HAP-1 (cell line): ENCODE measurements at regions not wholly inside any gene's neighbourhood (a gene's known extent, or its start where the extent isn't known, plus 50 kb on each side); places are given as distances from the start of the nearest gene placed in this dataset.

Experiments
- DNase-seq, 2 experiments: peaks; one replicate each; pipeline ENCODE4 v3.0.0-alpha.2; 2016 to 2020; ENCODE audit warnings: low spot score in 2 of 2
- H3K27me3 ChIP-seq: fragments of 250-450 bp; sonication (Bioruptor Pico); 2 replicates; pipeline ENCODE4 v1.5.1; 2020; ENCODE audit warnings: low read depth, mild to moderate bottlenecking, moderate library complexity
- H3K36me3 ChIP-seq: fragments of 250-450 bp; sonication (Bioruptor Pico); replicated peaks from 2 replicates; pipeline ENCODE4 v1.5.1; 2020; ENCODE audit warnings: mild to moderate bottlenecking
- H3K4me1 ChIP-seq: fragments of 250-450 bp; sonication (Bioruptor Pico); 2 replicates; pipeline ENCODE4 v1.5.1; 2020; ENCODE audit warnings: mild to moderate bottlenecking
- H3K4me3 ChIP-seq: fragments of 250-450 bp; sonication (Bioruptor Pico); 2 replicates; pipeline ENCODE4 v1.5.1; 2020; ENCODE audit warnings: mild to moderate bottlenecking, moderate library complexity
- H3K9me3 ChIP-seq: fragments of 250-450 bp; sonication (Bioruptor Pico); 2 replicates; pipeline ENCODE4 v1.5.1; 2020; ENCODE audit warnings: mild to moderate bottlenecking, moderate library complexity
- in situ Hi-C: fragments of 300-500 bp; cut with MboI; formaldehyde crosslinking; loops from 3 replicates; pipeline ENCODE4 v1.14.3; 2020; ENCODE audit warnings: low sequenced_read_pairs, inconsistent platforms, mixed read lengths

DNA sequence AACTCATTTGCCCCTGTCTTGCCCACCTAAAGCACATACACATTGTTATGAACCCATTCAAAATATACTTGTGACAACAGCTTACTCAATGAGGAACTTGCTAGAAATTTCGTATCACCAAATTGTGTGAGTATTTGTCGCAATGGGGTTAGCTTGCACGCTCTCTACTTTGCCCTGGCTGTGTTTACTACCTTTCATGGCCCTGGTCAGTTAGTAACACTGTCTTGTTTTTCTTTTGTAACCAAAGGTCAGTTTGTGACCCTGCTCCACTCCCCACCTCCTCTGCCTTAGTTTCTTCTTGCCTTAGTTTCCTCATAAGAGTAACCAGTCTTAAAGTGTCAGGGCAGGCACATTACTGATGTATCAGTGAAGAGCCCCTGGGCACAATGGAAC is 205.8 kb upstream of the EEA1 start:
- no peaks in the 10 kb centered on the region for H3K27me3 ChIP-seq
- no peak for DNase-seq
- H3K4me3 ChIP-seq: no peak overlapping the region
- no peaks in the 10 kb centered on the region for H3K4me1 ChIP-seq
- in situ Hi-C loops: no loop called here
- H3K36me3 ChIP-seq: no peaks in the 10 kb centered on the region
- H3K9me3 ChIP-seq: no peaks in the 10 kb centered on the region

- Histone ChIP-seq H3K27me3 (no peaks in the 10 kb centered on the region), H3K4me1 (no peaks in the 10 kb centered on the region), H3K4me3 (no peak overlapping the region), H3K36me3 (no peaks in the 10 kb centered on the region), H3K9me3 (no peaks in the 10 kb centered on the region)
- no peak for DNase-seq
- in situ Hi-C loops: no loop called here
Observed at GRCh38 chr12:93135286-93136239, 206.5 kb upstream of the EEA1 start.

DNA sequence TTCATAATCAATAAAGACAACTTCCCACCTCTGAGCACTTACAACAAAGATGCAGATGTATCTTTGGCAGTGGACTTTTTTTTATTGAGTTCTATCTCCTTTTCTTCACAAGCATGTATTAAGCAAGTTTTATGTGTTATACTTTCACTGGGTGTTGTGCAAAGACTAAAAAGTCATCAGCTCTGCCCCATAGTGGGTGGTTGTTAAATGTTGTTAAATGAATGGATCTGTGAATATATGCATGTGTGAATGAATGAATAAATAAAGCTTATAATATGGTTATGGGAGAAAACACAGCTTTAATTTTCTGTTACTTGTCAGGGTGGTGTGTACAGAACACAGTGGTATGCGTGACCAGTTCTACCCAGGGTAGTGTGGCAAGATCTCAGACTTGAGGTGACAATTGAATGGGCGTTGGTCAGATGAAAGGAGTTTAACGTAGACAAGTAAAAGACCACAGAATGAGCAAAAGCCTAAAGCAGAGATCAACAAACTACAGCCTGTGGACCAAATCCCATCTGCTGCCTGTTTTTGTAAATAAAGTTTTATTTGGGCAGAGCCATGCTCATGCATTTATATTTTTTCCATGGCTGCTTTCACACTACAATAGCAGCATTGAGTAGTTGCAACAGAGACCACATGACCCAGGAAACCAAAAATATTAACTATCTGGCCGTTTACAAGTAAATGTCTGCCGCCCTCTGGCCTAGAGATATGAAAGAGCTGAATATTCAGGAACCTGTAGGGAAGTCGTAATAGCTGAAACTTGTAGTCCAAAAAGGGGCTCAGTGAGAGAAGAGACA is 207.4 kb upstream of the EEA1 start:
- in situ Hi-C loops: no loop called here
- no peak overlapping the region for H3K4me3 ChIP-seq

GRCh38 chr12:93137656-93138612 is 208.8 kb upstream of the EEA1 start:
- in situ Hi-C loops: no loop called here
- H3K36me3 ChIP-seq: no peaks in the 10 kb centered on the region
- H3K9me3 ChIP-seq: no peaks in the 10 kb centered on the region
- H3K4me1 ChIP-seq: no peaks in the 10 kb centered on the region
- no peak overlapping the region for H3K4me3 ChIP-seq
- no peaks in the 10 kb centered on the region for H3K27me3 ChIP-seq
- DNase-seq: no peak

More for the DNA sequence above, 207.4 kb upstream of the EEA1 start:
- DNase-seq: no peak
- no peaks in the 10 kb centered on the region for H3K4me1 ChIP-seq
- no peaks in the 10 kb centered on the region for H3K36me3 ChIP-seq
- H3K27me3 ChIP-seq: no peaks in the 10 kb centered on the region
- H3K9me3 ChIP-seq: no peaks in the 10 kb centered on the region

- no peaks in the 10 kb centered on the region for H3K9me3 ChIP-seq
- H3K4me1 ChIP-seq: peaks cover 4% of the 10 kb centered on the region
- H3K4me3 ChIP-seq: no peak overlapping the region
- H3K36me3 ChIP-seq: no peaks in the 10 kb centered on the region
- in situ Hi-C loops: no loop called here
- H3K27me3 ChIP-seq: no peaks in the 10 kb centered on the region
- no peak for DNase-seq
Observed at GRCh38 chr12:93139028-93139665, 210.1 kb upstream of the EEA1 start.

- Histone ChIP-seq H3K36me3 (no peaks in the 10 kb centered on the region), H3K27me3 (no peaks in the 10 kb centered on the region), H3K9me3 (no peaks in the 10 kb centered on the region), H3K4me3 (no peak overlapping the region), H3K4me1 (peaks cover 16% of the 10 kb centered on the region)
- in situ Hi-C loops: no loop called here
- no peak for DNase-seq
Observed at GRCh38 chr12:93140325-93140724, 211.2 kb upstream of the EEA1 start.

GRCh38 chr12:93140801-93141200 is 211.7 kb upstream of the EEA1 start:
- Histone ChIP-seq H3K4me3 (no peak overlapping the region), H3K4me1 (peaks cover 16% of the 10 kb centered on the region), H3K36me3 (no peaks in the 10 kb centered on the region), H3K9me3 (no peaks in the 10 kb centered on the region), H3K27me3 (no peaks in the 10 kb centered on the region)
- in situ Hi-C loops: no loop called here
- no peak for DNase-seq

DNA sequence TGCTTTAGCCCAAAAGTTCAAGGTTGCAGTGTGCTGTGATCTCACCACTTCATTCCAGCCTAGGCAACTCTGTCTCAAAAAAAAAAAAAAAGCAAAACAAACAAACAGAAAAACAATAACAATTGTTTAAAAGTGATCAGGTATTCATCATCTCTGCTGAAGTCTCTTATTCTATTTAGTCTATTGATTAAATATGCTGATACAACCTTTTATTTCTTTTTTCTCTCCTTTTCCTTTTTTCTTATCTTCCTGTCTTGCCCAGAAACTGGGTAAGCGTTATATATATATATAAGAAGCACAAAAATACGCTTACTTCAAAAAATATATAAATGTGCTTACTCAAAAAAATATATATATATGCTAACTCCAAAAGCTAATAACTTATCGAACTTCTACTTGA is 213.8 kb upstream of the EEA1 start:
- Histone ChIP-seq H3K9me3 (no peaks in the 10 kb centered on the region), H3K36me3 (no peaks in the 10 kb centered on the region), H3K27me3 (no peaks in the 10 kb centered on the region), H3K4me3 (no peak overlapping the region), H3K4me1 (peaks cover 16% of the 10 kb centered on the region)
- in situ Hi-C loops: no loop called here
- no peak for DNase-seq

DNA sequence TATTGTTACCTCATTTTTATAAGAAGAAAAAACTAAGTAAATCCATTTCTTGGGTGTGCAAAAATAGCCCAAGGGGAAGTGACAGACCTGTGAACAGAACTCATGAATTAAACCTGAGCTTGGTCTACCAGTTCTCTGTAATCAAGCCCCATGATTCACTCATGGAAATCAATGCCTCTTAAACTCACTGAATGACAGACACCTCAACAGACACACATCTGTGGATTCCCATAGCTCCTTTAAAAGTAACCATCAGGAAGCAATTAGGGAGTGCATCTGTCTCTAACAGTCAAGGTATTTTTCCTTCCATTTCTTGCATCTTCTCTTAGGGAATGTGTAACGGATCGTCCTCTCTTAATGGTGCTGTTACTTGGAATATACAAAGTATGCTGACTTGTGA is 215.0 kb upstream of the EEA1 start:
- Histone ChIP-seq H3K27me3 (no peaks in the 10 kb centered on the region), H3K4me3 (no peak overlapping the region), H3K36me3 (no peaks in the 10 kb centered on the region), H3K4me1 (peaks cover 16% of the 10 kb centered on the region), H3K9me3 (no peaks in the 10 kb centered on the region)
- DNase-seq: peak in 1 of 2 experiments; percentile 24
- in situ Hi-C loops: no loop called here

DNA sequence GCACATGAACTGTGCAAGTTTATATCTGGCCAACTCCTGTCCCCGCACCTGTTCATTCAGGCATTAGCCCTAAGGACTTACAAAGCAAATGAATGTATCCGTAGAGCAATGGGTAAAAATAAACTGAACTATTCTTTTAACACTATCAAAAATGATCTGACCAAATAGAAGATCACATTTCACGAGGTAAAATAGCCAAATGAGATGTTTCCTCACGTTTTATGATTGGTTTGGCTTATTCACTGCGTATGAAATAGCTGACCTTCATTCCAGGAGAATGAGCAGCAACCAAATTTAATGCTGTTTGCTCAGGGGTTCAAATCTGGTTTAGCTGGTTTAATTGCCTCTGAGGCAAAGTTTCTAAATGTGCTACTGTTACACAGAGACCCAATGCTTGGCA is 216.0 kb upstream of the EEA1 start:
- no peaks in the 10 kb centered on the region for H3K27me3 ChIP-seq
- H3K36me3 ChIP-seq: no peaks in the 10 kb centered on the region
- no peak for DNase-seq
- in situ Hi-C loops: no loop called here
- peaks cover 16% of the 10 kb centered on the region for H3K4me1 ChIP-seq
- H3K4me3 ChIP-seq: no peak overlapping the region
- no peaks in the 10 kb centered on the region for H3K9me3 ChIP-seq

DNA sequence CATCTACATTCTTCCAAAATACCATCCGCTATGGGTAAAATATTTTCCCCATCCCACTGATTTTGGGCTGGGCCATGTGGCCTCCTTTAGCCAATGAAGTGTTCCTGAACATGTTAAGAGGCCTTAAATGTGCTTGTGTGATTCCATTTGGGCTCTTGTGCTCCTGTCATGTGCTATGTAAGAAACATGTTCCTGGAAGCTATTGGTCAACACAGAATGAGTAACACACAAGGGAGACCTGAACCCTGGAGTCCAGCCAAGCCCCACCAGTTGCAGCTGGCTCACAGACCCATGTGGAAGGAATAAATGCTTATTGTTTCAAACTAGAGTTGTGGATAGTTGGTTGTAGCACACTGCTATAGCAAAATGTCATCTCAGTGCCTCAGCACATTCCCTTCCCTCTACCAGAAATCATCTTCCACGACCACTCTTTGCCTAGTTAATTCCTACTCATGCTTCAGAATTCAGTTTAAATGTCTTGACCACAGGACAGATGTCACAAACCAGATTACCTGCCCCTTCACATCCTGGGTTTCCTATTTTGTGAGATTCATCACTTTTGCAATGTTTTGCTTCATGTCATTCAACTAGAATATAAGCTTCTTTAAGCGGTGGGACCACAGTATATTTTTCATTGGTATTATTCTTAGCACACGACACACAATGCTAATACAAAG is 217.3 kb upstream of the EEA1 start:
- DNase-seq: no peak
- H3K36me3 ChIP-seq: no peaks in the 10 kb centered on the region
- no peak overlapping the region for H3K4me3 ChIP-seq

DNA sequence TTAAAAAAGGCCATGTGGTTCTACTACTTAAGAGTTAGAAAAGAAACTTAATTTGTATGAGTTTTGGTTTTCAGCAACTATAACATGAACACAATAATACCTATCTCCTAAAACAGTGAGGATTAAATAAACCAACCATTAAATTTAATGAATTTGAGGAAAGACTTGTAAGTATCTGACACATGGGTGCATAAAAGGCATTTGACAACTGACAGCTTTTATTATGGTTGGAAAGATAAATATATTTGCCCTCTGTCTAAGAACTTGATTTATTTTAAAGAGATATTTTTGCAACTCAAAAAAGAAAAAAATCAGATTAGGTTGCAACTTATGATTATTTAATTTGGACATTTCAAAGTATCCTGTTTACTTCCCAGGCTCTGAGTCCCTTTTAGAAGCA is 217.9 kb upstream of the EEA1 start:
- Histone ChIP-seq H3K9me3 (no peaks in the 10 kb centered on the region), H3K4me3 (no peak overlapping the region), H3K4me1 (peaks cover 16% of the 10 kb centered on the region), H3K36me3 (no peaks in the 10 kb centered on the region), H3K27me3 (no peaks in the 10 kb centered on the region)
- DNase-seq: no peak
- in situ Hi-C loops: no loop called here

More for the DNA sequence above, 217.3 kb upstream of the EEA1 start:
- in situ Hi-C loops: no loop called here
- H3K4me1 ChIP-seq: peaks cover 16% of the 10 kb centered on the region
- H3K9me3 ChIP-seq: no peaks in the 10 kb centered on the region
- no peaks in the 10 kb centered on the region for H3K27me3 ChIP-seq
